SU-DHL-6 (cell line): ENCODE measurements at regions not wholly inside any gene's neighbourhood (a gene's known extent, or its start where the extent isn't known, plus 50 kb on each side); places are given as distances from the start of the nearest gene placed in this dataset.

Experiments
- H2AFZ ChIP-seq: fragments of 200-600 bp; sonication (generic); 2 replicates; pipeline ENCODE4 v1.6.1; 2014; ENCODE audit warnings: low read depth, mild to moderate bottlenecking, moderate library complexity, mixed read lengths, antibody characterized with exemption, low read length; ENCODE audit not compliant: severe bottlenecking
- H3F3A ChIP-seq: fragments of 200-600 bp; shearing (Covaris generic); 2 replicates; pipeline ENCODE4 v1.6.0; 2016; ENCODE audit warnings: antibody characterized with exemption, mild to moderate bottlenecking; ENCODE audit not compliant: insufficient read depth
- H3K27ac ChIP-seq: fragments of 200-600 bp; sonication (generic); 2 replicates; pipeline ENCODE4 v1.5.1; 2016; ENCODE audit warnings: low read depth, mild to moderate bottlenecking, low read length, moderate library complexity, mixed read lengths
- H3K27me3 ChIP-seq: fragments of 200-600 bp; sonication (generic), shearing (Covaris generic); 2 replicates; pipeline ENCODE4 v1.6.0; 2014; ENCODE audit warnings: mild to moderate bottlenecking, low read length
- H3K36me3 ChIP-seq: fragments of 200-600 bp; sonication (generic); 2 replicates; pipeline ENCODE4 v1.6.1; 2014; ENCODE audit warnings: mild to moderate bottlenecking, low read length, mixed read lengths
- H3K4me2 ChIP-seq: fragments of 300-600, 200-600 bp; shearing (Covaris generic), sonication (generic); 2 replicates; pipeline ENCODE4 v1.6.0; 2014; ENCODE audit warnings: low read length, low read depth, mild to moderate bottlenecking; ENCODE audit not compliant: poor library complexity, severe bottlenecking
- H3K4me3 ChIP-seq: fragments of 200-600 bp; sonication (generic); 2 replicates; pipeline ENCODE4 v1.5.1; 2014; ENCODE audit warnings: antibody characterized with exemption, low read length, mild to moderate bottlenecking, mixed read lengths; ENCODE audit not compliant: insufficient read depth, poor library complexity, severe bottlenecking
- H3K79me2 ChIP-seq: fragments of 200-600 bp; sonication (generic); 2 replicates; pipeline ENCODE4 v1.6.1; 2014; ENCODE audit warnings: mild to moderate bottlenecking, low read length, moderate library complexity; ENCODE audit not compliant: insufficient read depth
- H3K9ac ChIP-seq: fragments of 200-600 bp; sonication (generic); 2 replicates; pipeline ENCODE4 v1.7.0; 2014; ENCODE audit warnings: mild to moderate bottlenecking, low read length
- H3K9me2 ChIP-seq: fragments of 200-600 bp; sonication (generic); replicated peaks from 2 replicates; pipeline ENCODE4 v1.6.1; 2014; ENCODE audit warnings: low read length; ENCODE audit not compliant: insufficient read depth
- H3K9me3 ChIP-seq: fragments of 200-600 bp; sonication (generic); 2 replicates; pipeline ENCODE4 v1.6.1; 2014; ENCODE audit warnings: low read length, mixed read lengths; ENCODE audit not compliant: insufficient read depth
- H4K20me1 ChIP-seq: fragments of 200-600 bp; sonication (generic); 2 replicates; pipeline ENCODE4 v1.6.1; 2014; ENCODE audit warnings: low read depth, mild to moderate bottlenecking, antibody characterized with exemption, low read length, moderate library complexity, mixed read lengths
- EZH2phosphoT487 ChIP-seq: fragments of 200-600 bp; sonication (generic), shearing (Covaris generic); conservative IDR thresholded peaks from 2 replicates; pipeline ENCODE4 v1.6.1; 2018; ENCODE audit warnings: mild to moderate bottlenecking, antibody characterized with exemption, low read length, moderate library complexity, mixed read lengths
- TF ChIP-seq, protein P1 (sequence below): fragments of 200-600 bp; sonication (generic); IDR thresholded peaks from one replicate; pipeline ENCODE4 v1.5.1; 2017; ENCODE audit warnings: antibody characterized with exemption, mild to moderate bottlenecking, low read length, moderate library complexity; ENCODE audit not compliant: insufficient read depth, poor library complexity, severe bottlenecking

DNA sequence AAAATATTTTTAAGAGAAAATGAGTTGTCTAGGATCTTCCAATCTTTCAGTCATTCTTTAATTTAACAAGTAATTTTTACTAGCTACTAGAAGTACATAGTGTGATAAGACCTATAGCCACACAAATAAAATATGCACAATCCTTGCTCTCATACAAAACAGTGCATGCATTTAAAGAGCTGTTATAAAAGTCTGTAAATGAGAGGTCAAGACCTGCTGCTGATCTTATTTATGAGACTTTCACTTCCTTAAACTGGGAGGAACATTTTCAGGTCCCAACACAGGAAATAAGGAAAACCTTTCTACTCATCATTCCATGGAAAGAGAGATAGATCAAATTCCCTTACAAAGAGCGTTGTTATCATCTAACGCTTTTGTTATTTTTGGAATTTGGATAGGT is 54.2 kb upstream of the PAM start:
- no peaks in the 10 kb centered on the region for H3F3A ChIP-seq
- H2AFZ ChIP-seq: no peak overlapping the region
- no peaks in the 10 kb centered on the region for H3K27me3 ChIP-seq
- H3K79me2 ChIP-seq: no peaks in the 10 kb centered on the region
- no peaks in the 10 kb centered on the region for H3K9me2 ChIP-seq
- no peak overlapping the region for H3K9ac ChIP-seq
- H4K20me1 ChIP-seq: no peaks in the 10 kb centered on the region
- H3K4me3 ChIP-seq: no peak overlapping the region
- no peak overlapping the region for H3K4me2 ChIP-seq
- no peaks in the 10 kb centered on the region for H3K9me3 ChIP-seq
- no peaks in the 10 kb centered on the region for H3K36me3 ChIP-seq
- no peak overlapping the region for H3K27ac ChIP-seq
- TF ChIP-seq EZH2phosphoT487: no peak
- TF ChIP-seq, protein P1, sequence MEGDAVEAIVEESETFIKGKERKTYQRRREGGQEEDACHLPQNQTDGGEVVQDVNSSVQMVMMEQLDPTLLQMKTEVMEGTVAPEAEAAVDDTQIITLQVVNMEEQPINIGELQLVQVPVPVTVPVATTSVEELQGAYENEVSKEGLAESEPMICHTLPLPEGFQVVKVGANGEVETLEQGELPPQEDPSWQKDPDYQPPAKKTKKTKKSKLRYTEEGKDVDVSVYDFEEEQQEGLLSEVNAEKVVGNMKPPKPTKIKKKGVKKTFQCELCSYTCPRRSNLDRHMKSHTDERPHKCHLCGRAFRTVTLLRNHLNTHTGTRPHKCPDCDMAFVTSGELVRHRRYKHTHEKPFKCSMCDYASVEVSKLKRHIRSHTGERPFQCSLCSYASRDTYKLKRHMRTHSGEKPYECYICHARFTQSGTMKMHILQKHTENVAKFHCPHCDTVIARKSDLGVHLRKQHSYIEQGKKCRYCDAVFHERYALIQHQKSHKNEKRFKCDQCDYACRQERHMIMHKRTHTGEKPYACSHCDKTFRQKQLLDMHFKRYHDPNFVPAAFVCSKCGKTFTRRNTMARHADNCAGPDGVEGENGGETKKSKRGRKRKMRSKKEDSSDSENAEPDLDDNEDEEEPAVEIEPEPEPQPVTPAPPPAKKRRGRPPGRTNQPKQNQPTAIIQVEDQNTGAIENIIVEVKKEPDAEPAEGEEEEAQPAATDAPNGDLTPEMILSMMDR: no peak

- no peaks in the 10 kb centered on the region for H3K36me3 ChIP-seq
- no peak overlapping the region for H3K4me3 ChIP-seq
- TF ChIP-seq EZH2phosphoT487: no peak
- H4K20me1 ChIP-seq: no peaks in the 10 kb centered on the region
- no peaks in the 10 kb centered on the region for H3K9me2 ChIP-seq
- no peaks in the 10 kb centered on the region for H3K79me2 ChIP-seq
- no peak overlapping the region for H3K9ac ChIP-seq
- H3K4me2 ChIP-seq: no peak overlapping the region
- H3K27ac ChIP-seq: no peak overlapping the region
- H3K27me3 ChIP-seq: no peaks in the 10 kb centered on the region
- H3K9me3 ChIP-seq: no peaks in the 10 kb centered on the region
- no peak overlapping the region for H2AFZ ChIP-seq
- H3F3A ChIP-seq: no peaks in the 10 kb centered on the region
Observed at GRCh38 chr5:102701748-102702147, 53.4 kb upstream of the PAM start.
